ENCODE measurements at regions not wholly inside any gene's neighbourhood (a gene's known extent, or its start where the extent isn't known, plus 50 kb on each side); places are given as distances from the start of the nearest gene placed in this dataset.

GRCh38 chr10:130479926-130480325, 343.7 kb downstream of the GLRX3 start:
- no peaks in the 10 kb centered on the region for H3K9me3 ChIP-seq
- H3K27ac ChIP-seq: no peak overlapping the region
- no peak for DNase-seq
- intact Hi-C loops (cut with DNase I; ENCODE audit: low total_unique reads): no loop called here
- H3K36me3 ChIP-seq: no peaks in the 10 kb centered on the region
- no peaks in the 10 kb centered on the region for H3K4me1 ChIP-seq
- TF ChIP-seq POLR2A (IDR thresholded peaks at IDR 0.05) (no peak), CTCF (IDR thresholded peaks at IDR 0.05 in 8 of 11, conservative IDR thresholded peaks at IDR 0.05 in 3 of 11) (no peak), POLR2AphosphoS5 (IDR thresholded peaks at IDR 0.05) (no peak)
- H3K27me3 ChIP-seq (replicated peaks in 1 of 7): peaks cover 0 to 19% (median 0%) of the 10 kb centered on the region in 7 donors
- 82 to 89% (median 84%) methylated on average over 8 of the region's 8 CpGs for WGBS, 5 donors
- H3K4me3 ChIP-seq: no peak overlapping the region

DNA sequence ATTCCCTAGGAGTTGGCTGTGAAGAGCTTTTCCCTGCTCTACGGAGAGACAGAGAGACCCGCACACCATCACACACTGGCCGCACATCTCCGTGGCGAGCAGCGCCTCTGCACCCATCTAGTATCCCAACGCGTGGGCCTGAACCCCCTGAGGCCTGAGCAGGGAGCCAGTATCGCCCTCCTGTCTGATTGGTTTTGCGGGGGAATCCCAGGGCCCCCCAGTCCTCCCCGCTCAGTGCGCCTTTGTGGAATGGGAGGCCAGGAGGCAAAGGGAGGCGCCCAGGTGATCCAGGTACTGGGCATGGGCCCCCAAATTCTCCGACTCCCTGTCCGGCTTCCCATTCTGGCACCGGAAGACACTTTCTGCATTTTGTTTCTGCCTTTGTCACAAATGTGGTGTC, 344.3 kb downstream of the GLRX3 start:
- no peak for TF ChIP-seq CTCF (IDR thresholded peaks at IDR 0.05 in 8 of 11, conservative IDR thresholded peaks at IDR 0.05 in 3 of 11)
- TF ChIP-seq POLR2AphosphoS5 (IDR thresholded peaks at IDR 0.05): no peak
- no peak for TF ChIP-seq POLR2A (IDR thresholded peaks at IDR 0.05)
- intact Hi-C loops (cut with DNase I; ENCODE audit: low total_unique reads): no loop called here
- H3K4me3 ChIP-seq: no peak overlapping the region
- no peak for DNase-seq
- peaks cover 0 to 2% (median 0%) of the 10 kb centered on the region in 8 donors for H3K9me3 ChIP-seq
- no peaks in the 10 kb centered on the region for H3K4me1 ChIP-seq
- 90 to 95% (median 92%) methylated on average over 16 of the region's 16 CpGs for WGBS, 5 donors
- no peak overlapping the region for H3K27ac ChIP-seq
- no peaks in the 10 kb centered on the region for H3K36me3 ChIP-seq
- H3K27me3 ChIP-seq (replicated peaks in 1 of 7): peaks cover 0 to 19% (median 0%) of the 10 kb centered on the region in 7 donors

GRCh38 chr10:130481076-130481930, 345.1 kb downstream of the GLRX3 start:
- intact Hi-C loops (cut with DNase I; ENCODE audit: low total_unique reads): no loop called here
- no peak for DNase-seq
- H3K4me1 ChIP-seq: no peaks in the 10 kb centered on the region
- H3K27ac ChIP-seq: no peak overlapping the region
- 70 to 82% (median 78%) methylated on average over 11 to 18 of the region's 18 CpGs for WGBS, 5 donors
- TF ChIP-seq CTCF (IDR thresholded peaks at IDR 0.05 in 8 of 11, conservative IDR thresholded peaks at IDR 0.05 in 3 of 11): no peak
- no peak for TF ChIP-seq POLR2AphosphoS5 (IDR thresholded peaks at IDR 0.05)
- no peak for TF ChIP-seq POLR2A (IDR thresholded peaks at IDR 0.05)
- H3K9me3 ChIP-seq: peaks cover 0 to 7% (median 0%) of the 10 kb centered on the region in 8 donors
- H3K27me3 ChIP-seq (replicated peaks in 1 of 7): peaks cover 0 to 19% (median 0%) of the 10 kb centered on the region in 7 donors
- H3K4me3 ChIP-seq: no peak overlapping the region
- no peaks in the 10 kb centered on the region for H3K36me3 ChIP-seq

- DNase-seq: no peak
- 74 to 85% (median 84%) methylated on average over 11 of the region's 11 CpGs for WGBS, 5 donors
- no peaks in the 10 kb centered on the region for H3K4me1 ChIP-seq
- intact Hi-C loops (cut with DNase I; ENCODE audit: low total_unique reads): no loop called here
- no peak for TF ChIP-seq CTCF (IDR thresholded peaks at IDR 0.05 in 8 of 11, conservative IDR thresholded peaks at IDR 0.05 in 3 of 11)
- TF ChIP-seq POLR2A (IDR thresholded peaks at IDR 0.05): no peak
- no peak for TF ChIP-seq POLR2AphosphoS5 (IDR thresholded peaks at IDR 0.05)
- no peak overlapping the region for H3K4me3 ChIP-seq
- H3K9me3 ChIP-seq: peaks cover 0 to 7% (median 0%) of the 10 kb centered on the region in 8 donors
- no peak overlapping the region for H3K27ac ChIP-seq
- H3K27me3 ChIP-seq (replicated peaks in 1 of 7): peaks cover 0 to 19% (median 0%) of the 10 kb centered on the region in 7 donors
- no peaks in the 10 kb centered on the region for H3K36me3 ChIP-seq
These were observed 345.7 kb downstream of the GLRX3 start for GRCh38 chr10:130481936-130482335.
